Cardiac septum (tissue), 1 donor: ENCODE measurements at regions not wholly inside any gene's neighbourhood (a gene's known extent, or its start where the extent isn't known, plus 50 kb on each side); places are given as distances from the start of the nearest gene placed in this dataset.

Experiments used
- DNase-seq: peaks from one replicate; pipeline ENCODE4 v3.0.0-alpha.2; 2020; ENCODE audit warnings: low spot score
- intact Hi-C: fragments of 100-400 bp; cut with DNase I; formaldehyde crosslinking; loops from one replicate; pipeline ENCODE4 v1.14.0; 2022
- donor health status: DM: no; HTN: no; CAD: no.

DNA sequence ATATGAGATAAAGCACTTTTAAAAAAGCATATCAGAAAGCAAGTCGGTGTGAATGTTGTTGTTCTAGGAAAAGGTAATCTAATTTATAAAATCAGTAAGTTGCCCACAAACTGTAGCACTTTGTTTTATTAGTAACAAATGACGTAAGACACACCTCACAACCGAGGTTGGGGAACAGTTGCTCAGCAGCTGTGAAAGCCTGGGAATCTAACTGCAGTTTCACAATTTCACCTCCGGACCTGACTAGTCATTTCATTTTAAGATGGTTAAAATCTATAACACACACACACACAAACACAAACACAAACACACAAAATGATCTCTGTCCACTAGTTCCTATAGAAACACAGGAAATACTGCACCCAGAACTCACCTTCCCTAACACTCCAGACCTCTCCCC is 406.7 kb upstream of the NR2F2 start:
- intact Hi-C loops, result no loop called here
- DNase-seq, result no peak

GRCh38 chr15:95928822-95929221 is 401.7 kb upstream of the NR2F2 start:
- intact Hi-C loops, result no loop called here
- no peak for DNase-seq

GRCh38 chr15:95929232-95929846 is 401.2 kb upstream of the NR2F2 start:
- no peak for DNase-seq
- intact Hi-C loops, result no loop called here

DNA sequence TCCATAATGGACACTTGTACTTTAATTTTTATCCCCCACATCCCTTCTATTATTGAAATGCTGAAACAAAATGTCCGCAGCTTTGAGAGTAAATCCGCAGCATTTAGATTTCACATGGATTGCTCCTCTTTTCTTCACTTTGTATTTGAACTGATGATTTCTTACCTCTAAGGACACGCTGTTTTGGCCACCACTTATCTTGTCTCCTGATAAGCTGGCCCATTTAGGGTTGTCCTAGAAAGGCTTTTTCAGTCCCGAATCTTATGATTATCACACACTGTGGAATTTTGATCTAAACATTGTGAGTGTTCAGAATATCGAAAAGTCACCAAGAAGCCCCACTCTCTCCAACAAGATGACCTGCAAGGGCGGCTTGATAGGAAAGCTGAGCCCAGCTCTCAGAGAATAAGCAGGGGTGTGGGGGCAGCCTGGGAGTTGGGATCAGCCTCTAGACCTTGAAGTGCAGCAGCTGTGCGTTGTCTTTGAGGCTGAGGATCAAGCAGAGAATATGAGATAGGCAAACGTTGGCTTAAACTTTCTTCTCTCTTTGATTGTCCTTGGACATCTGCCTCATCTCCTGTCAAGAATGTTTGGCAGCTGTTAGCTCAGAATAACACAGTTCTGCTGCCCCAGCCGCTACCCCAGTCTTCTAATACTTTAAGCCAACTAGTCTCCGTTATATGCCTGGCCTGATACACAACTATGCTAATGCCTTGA is 399.7 kb upstream of the NR2F2 start:
- intact Hi-C loops, result no loop called here

GRCh38 chr15:95931619-95932018 is 398.9 kb upstream of the NR2F2 start:
- intact Hi-C loops, result no loop called here
- no peak for DNase-seq

More for the DNA sequence above, 399.7 kb upstream of the NR2F2 start:
- no peak for DNase-seq

DNA sequence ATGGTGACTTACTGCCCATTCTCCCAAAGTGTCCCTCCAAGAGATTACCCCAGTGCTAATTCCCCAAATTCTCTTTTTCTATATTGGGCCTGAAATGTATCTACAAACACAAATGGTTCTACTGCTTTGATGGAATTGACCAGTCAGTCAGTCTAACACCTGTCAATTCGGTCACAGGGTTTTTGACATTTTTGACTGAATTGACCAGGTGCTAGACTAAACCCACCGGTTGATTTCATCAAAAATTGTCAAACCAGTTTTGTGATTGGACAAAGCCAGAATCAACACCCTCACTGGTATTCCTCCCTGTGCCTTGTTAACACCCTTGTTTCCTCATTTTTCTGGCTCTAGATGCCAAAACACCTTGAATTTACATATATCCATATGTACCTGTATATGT is 398.4 kb upstream of the NR2F2 start:
- no peak for DNase-seq
- intact Hi-C loops, result no loop called here

DNA sequence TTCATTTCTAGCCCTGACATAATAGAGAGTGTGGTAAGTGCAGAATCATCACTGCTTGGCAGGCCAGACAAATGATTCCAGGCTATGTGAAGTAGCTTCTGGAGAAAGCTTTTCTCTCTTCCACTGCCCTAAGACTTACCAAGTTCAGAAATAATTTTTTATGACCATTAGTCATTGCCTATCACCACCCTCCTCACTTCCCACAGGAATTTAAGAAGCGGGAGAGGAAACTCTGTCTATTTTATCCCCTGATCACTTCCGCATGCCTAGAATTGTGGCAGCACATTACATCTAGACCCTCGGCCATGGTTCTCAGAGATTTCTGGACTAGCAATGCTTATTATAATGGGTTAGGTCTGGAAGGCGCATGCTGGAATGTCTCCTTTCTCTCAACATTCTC is 397.8 kb upstream of the NR2F2 start:
- no peak for DNase-seq
- intact Hi-C loops, result no loop called here

DNA sequence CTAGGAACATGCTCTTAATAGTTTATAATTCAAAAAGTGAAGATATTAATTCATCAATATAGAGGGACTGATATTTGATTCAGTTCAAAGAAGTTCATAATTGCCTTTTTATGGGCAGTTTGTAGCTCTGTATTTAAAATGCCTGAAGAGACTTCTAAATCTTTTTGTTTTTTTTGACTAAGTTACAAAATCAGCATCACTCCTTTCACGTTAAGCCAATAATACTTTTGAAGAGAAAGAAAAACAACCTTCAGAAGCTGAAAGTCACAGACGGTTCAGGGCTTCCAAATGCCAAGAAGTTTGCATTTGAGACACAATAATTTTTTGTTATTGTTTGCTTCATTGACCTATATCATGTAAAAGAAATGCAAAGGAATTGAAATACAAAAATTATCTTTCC is 394.6 kb upstream of the NR2F2 start:
- intact Hi-C loops, result no loop called here
- DNase-seq, result no peak

DNA sequence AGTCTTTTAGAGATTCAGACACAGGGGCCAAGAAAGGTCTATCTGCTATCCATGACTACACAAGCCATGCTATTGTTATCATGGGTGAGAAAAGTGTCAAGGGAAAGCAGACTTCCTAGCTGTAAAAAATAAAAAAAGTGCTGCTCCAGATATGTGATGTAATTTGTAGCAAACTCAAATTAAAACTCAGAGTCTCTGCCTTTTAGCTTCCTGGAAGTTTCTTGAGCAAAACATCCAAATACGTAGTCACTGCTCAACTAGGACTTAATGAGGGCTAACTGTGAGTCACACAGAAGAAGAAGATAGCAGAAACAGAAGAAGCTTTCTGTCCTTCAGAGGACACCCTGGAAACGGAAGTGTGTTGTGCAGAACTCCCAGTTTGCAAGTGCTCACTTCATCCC is 393.4 kb upstream of the NR2F2 start:
- no peak for DNase-seq
- intact Hi-C loops, result no loop called here

DNA sequence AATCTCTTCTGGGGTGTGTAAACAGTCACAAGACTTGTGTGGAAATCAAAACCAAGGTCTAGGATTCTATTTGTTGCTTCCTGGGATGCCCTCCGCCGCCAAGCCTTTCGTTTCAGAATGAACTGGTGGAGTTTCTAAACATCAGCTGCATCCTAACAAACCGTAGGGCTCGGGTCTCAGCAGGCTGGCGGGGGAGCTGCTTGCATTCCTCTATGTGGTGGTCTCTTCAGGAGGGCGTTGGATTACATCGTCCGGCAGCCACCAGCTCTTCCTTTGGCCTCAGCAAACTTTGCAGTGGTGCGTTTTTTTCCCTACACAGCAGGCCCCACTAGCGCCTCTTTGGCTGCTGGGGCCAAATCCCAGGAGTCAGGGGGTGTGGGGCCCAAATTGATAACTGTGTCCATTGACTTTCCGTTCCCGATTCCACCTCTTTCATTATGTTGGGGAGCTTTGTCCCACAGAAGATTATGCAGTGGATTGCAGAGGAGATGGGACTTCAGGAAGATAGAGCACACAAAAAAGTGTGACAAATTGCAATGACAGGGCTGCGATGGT is 390.0 kb upstream of the NR2F2 start:
- DNase-seq, result no peak
- intact Hi-C loops, result no loop called here

DNA sequence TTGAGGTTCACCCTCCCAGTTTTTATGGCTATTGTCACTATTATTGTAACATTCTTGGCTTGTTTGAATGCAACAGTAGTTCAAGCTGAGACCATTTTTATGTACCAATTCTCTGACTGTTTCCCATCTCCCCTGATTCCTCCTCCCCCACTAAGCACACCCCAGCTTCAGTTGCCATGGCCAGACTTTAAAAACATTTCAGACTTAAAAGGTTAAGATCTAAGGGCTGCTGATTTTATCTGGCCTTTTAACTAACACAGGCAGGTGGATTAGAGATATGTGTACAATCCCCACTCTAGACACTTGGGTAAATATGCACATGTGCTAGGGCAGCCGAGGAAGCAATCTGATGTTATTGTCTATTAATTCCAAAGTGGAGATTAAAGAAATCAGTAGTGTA is 386.3 kb upstream of the NR2F2 start:
- intact Hi-C loops, result no loop called here
- no peak for DNase-seq

- intact Hi-C loops, result no loop called here
- no peak for DNase-seq
These were observed 385.7 kb upstream of the NR2F2 start for GRCh38 chr15:95944661-95945255.

GRCh38 chr15:95946241-95946640 is 384.3 kb upstream of the NR2F2 start:
- intact Hi-C loops, result no loop called here
- no peak for DNase-seq

DNA sequence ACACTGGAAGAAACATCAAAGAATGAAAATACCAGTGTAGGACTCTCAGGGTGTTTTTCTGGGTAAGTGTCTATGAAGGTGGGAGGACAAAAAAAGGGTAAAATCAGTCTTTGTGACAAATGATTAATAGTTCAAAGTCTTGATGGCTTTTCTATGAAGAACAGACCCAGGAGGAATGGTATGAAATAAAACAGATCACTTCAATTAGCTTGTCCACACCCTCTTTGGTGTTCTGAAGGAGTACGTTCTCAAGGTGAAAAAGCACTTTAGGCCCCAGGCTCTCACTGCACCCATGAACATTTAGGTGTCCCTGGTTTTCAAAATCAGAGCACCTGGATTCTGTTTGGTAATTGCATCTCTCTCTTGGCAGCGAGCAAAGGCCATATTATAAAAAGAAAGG is 383.6 kb upstream of the NR2F2 start:
- DNase-seq, result no peak
- intact Hi-C loops, result no loop called here

GRCh38 chr15:95948411-95948810 is 382.1 kb upstream of the NR2F2 start:
- intact Hi-C loops, result no loop called here

DNA sequence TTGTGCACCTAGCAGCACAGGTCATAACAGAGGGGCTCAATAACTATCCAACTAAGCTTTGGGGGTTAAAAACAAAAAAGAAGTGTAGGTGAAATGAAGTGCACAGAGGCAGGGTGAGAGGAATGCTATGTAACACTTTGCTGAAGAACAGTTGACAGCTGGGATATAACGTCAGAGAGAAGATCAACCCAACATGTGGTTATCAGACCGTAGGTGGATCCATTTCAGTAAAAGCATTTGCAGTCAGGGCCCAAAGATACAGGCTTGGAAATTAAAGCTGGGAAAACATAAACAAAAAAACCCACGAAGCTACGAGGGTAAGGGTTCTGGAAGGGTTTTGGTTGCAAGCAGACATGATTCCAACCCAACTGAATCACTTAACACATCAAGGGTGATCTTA is 377.5 kb upstream of the NR2F2 start:
- intact Hi-C loops, result no loop called here
- no peak for DNase-seq

More at GRCh38 chr15:95948411-95948810, 382.1 kb upstream of the NR2F2 start:
- DNase-seq, result no peak

DNA sequence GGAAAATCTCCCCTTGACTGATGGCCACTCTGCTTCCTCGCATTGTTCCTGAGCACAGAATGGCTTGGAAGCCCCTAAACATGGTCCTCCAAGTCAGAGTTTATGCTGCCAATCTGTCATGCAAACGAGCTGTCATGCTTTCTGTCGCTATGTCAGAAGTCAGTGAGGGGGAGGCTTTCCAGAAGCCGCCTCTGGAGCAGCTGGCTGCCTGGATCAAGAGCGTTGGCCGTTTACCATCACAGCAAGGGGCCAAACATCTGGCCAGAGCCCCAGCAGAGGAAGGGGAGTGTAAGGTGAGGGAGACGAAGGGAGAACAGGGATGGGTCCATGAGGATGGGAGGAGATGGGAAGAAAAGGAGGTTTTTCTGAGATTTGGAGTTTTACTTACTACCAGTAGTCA is 372.6 kb upstream of the NR2F2 start:
- intact Hi-C loops, result no loop called here
- DNase-seq, result no peak

- intact Hi-C loops, result no loop called here
- DNase-seq, result no peak
These were observed 372.1 kb upstream of the NR2F2 start for GRCh38 chr15:95958382-95958781.

DNA sequence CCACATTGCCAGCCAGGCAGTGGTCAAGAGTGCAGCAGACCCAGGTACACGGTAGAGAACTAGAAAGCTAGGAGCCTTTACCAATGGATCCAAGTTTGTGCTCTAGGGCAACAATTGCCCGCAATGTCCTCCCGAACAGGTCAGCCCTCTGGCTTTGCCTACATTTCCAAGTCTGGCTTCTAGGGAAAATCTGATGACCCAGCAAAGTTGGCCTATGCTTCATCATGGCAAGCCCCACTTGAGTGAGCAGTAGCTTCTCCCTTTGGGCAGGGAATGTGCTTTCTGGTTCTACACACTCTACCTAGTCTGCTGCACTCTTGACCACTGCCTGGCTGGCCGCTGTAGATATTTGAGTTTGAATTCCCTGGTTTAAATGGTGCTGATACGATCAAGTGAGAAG is 361.6 kb upstream of the NR2F2 start:
- intact Hi-C loops, result no loop called here

GRCh38 chr15:95970326-95970725 is 360.2 kb upstream of the NR2F2 start:
- no peak for DNase-seq

More for the DNA sequence above, 361.6 kb upstream of the NR2F2 start:
- DNase-seq, result no peak

DNA sequence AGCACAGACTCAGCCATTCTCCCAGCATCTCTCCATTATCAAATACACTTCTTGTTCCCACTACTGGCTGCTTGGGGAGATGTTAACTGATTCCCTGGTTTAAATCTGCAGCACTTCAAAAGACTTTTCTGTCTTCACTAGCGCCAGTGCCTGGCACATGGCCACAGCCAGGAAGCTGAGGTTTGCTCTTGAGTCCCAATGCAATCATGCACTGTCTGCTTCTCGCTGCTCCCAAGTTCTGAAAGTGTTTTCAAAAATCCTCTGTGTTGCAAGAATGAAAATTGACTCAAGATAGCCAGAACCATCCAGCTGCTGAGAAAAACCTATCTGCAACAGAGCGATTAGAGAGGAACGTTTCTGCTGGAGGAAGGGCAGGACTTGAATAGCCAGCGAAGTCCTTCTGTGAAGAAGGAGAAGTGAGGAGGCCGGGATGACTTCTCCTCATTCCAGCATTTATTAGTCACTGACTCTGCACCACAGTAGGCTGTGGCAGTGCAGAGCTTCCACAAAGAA is 358.4 kb upstream of the NR2F2 start:
- intact Hi-C loops, result no loop called here
- no peak for DNase-seq

More at GRCh38 chr15:95970326-95970725, 360.2 kb upstream of the NR2F2 start:
- intact Hi-C loops, result no loop called here
